NCI-H1417 (cell line): ENCODE measurements at regions not wholly inside any gene's neighbourhood (a gene's known extent, or its start where the extent isn't known, plus 50 kb on each side); places are given as distances from the start of the nearest gene placed in this dataset.
"Not testable (repeated sequence)": the region's sequence is repeated elsewhere in the genome, so short reads cannot be mapped to it uniquely, and the experiment has no call there.

ENCODE experiments used
- DNase-seq, 3 experiments: peaks; one replicate each; lab custom pipeline; 2025; lab: John Stamatoyannopoulos, UW

DNA sequence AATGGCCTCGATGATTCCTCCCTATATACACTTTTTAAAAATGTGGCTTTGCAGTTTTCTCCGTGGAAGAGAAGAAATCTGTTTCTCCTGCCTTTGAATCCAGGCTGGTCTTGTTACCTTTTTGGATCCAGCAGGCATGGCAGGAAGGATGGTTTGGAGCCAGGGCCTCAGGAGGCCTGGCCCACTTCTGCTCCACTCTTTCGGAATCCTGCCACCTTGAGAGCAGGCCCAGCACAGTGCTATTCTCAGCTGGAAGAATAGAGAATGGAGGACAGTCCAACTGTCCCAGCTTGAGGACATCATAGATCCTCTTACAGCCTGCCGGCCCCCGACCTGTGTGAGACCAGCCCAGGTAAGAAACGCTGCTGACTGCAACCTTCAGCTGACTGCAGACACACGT is 421.5 kb downstream of the FUT8 start:
- no peak for DNase-seq

- no peak for DNase-seq
Observed at GRCh38 chr14:65834812-65835211, 422.3 kb downstream of the FUT8 start.

DNA sequence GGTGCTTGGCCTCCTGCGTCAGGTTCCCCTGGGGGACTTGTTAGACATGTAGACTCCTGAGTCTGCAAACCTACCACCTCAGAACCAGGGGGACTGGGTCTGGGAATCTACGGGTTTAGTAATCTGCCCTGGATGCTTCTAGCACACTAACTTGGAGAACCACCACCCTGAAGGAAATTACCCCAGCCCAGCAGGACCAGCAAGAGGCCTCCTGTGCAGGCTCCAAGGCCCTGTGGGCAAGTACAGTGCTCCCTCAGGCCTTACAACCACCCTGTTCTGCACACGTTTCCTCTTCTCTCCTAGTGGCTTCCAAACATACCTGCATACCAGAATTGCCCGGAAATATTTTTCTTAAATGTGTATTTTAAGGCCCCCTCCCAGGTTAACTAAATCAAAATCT is 423.0 kb downstream of the FUT8 start:
- no peak for DNase-seq

- no peak for DNase-seq
Observed at GRCh38 chr14:65838565-65838964, 426.0 kb downstream of the FUT8 start.

GRCh38 chr14:65840118-65840751 is 427.7 kb downstream of the FUT8 start:
- peak; percentile 74 to 85 (median 77) for DNase-seq

- DNase-seq, result no peak
Observed at GRCh38 chr14:65840786-65841185, 428.3 kb downstream of the FUT8 start.

- peak in 2 of 3 experiments; percentile 12 to 54 for DNase-seq
Observed at GRCh38 chr14:65846196-65846868, 433.8 kb downstream of the FUT8 start.

- no peak for DNase-seq
Observed at GRCh38 chr14:65847075-65847847, 434.7 kb downstream of the FUT8 start.

DNA sequence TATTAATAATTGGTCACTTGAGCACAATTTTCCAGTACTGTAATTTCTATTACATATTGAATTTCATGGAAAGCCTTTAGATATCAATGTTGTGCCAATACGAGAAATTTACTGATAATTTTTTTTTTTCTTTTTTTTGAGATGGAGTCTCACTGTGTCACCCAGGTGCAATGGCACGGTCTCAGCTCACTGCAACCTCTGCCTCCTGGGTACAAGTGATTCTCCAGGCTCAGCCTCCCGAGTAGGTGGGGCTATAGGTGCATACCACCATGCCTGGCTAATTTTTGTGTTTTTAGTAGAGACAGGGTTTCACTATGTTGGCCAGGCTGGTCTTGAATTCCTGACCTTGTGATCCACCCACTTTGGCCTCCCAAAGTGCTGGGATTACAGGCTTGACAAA is 435.4 kb downstream of the FUT8 start:
- not testable (repeated sequence) for DNase-seq

- DNase-seq, result no peak
Observed at GRCh38 chr14:65849091-65849490, 436.6 kb downstream of the FUT8 start.

GRCh38 chr14:65849558-65849957 is 437.0 kb downstream of the FUT8 start:
- DNase-seq, result peak in 2 of 3 experiments; percentile 48 to 81

- peak in 2 of 3 experiments; percentile 42 to 44 for DNase-seq
Observed at GRCh38 chr14:65850429-65851135, 438.1 kb downstream of the FUT8 start.

DNA sequence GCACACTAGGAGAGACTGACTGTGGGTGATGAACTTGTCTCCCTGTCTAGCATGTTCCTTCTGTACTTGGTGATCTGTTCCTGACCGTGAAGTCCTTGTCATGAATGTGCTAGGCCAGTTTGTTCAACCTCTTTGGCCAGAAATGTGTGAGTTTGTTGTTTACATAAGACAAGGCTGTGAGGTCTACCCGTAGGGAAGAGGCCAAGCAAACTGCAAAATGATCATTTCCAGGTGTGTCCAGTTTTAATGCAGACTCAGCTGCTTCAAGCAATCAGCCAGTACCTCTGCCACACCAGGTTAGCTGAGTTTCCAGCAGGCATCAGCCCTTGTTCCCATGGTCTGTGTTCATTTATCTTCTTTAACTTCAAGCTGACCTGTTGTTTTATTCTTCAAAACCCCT is 440.2 kb downstream of the FUT8 start:
- no peak for DNase-seq

- no peak for DNase-seq
Observed at GRCh38 chr14:65853407-65853955, 441.0 kb downstream of the FUT8 start.

GRCh38 chr14:65854215-65854614 is 441.7 kb downstream of the FUT8 start:
- no peak for DNase-seq

DNA sequence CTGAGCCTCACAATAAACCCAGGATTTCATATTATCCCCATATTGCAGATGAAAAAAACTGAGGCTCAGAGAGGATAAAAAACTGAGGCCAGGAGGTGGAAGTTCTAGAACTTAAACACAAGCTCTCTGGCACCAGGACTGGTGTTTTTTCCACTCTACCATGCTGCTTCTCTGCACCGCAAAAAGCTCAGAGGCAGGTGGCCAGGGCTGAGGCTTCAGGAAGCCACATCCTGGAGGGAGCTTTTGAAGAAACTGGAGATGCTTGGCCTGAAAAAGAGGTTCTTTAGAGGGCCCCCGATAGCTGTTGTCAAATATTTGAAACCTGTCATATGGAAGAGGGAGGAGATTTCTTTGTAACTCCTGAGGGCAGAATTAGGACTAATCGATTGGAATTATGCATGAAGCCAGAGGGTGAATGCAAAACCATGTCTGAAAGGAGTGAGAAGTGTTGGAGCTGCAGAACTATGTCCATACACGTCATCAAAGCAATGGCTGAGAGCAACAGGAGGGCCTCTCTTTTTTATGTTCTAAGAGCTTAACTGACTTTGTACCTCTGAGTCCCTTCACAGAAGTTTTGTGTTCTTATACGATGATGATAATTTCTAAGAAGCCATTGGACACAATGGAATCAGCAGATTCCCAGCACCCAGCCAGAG is 448.6 kb downstream of the FUT8 start:
- no peak for DNase-seq

DNA sequence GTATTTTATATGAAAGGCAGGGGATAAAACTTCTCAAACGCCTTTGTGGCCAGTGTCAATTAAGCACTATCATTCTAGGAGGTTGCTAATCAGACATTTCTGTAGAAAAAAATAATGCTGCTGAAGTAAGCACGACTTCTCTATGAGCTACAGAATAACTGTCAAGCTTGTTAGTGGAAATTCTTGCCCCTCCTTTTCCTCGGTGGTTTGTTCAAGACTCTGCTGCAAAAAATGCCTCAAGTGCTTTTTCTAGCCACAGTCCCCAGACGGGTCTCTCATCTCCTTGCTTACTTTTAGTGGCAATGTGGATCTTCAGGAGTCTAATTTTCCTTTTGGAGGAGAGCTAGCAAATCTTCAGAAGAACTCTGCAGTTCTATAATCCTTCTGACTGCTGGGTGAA is 452.0 kb downstream of the FUT8 start:
- DNase-seq, result no peak

DNA sequence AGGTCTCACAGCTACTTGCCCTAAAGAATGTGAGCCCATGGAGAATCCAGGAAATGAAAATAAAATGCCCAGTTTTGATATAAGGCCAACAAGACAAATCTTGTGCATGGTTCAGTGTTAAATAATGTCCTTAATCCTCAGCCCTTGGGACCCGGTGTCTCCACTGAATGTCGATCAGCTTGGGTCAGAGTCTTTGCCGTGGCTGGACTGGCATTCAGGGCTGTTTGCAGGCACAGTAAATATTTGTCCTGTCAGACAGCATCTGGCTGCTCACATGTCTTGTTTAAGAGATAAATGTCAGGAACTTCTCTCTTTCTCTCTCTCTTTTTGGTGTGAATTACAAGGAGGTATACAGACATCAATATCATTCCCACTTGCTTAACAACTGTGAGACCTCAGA is 452.5 kb downstream of the FUT8 start:
- DNase-seq, result no peak

GRCh38 chr14:65866448-65866847 is 453.9 kb downstream of the FUT8 start:
- no peak for DNase-seq

GRCh38 chr14:65866886-65867285 is 454.4 kb downstream of the FUT8 start:
- peak; percentile 57 to 84 (median 64) for DNase-seq

GRCh38 chr14:65867333-65867732 is 454.8 kb downstream of the FUT8 start:
- DNase-seq, result no peak

DNA sequence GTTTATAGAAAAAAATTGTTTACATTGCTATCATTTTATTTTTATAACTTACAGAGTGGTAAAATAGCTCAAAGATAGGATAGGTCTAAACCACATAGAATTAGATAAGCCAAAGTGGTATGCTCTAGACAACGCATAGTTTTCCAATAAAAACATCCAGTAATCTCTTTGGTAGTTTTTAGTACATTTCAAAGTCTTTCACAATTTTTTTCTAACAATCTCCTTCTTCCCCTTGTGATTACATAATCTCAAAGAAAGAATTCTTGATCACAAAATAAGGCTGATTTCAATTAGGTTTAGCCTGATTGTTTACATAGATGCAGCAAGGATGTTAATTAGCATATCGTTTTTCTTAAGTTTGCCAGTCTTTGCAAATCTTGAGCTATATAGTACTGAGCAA is 460.0 kb downstream of the FUT8 start:
- no peak for DNase-seq
